Astrocyte (in vitro differentiated cells and primary cell): ENCODE measurements at regions not wholly inside any gene's neighbourhood (a gene's known extent, or its start where the extent isn't known, plus 50 kb on each side); places are given as distances from the start of the nearest gene placed in this dataset.
"Not testable (repeated sequence)": the region's sequence is repeated elsewhere in the genome, so short reads cannot be mapped to it uniquely, and the experiment has no call there.

Experiments used
- DNase-seq: peaks from one replicate; pipeline ENCODE4 v3.0.0-alpha.2; 2010; ENCODE audit warnings: low read depth
- FAIRE-seq: peaks from 2 replicates; lab custom pipeline; 2011; peaks lifted over from hg19 to GRCh38; lab: Jason Lieb, UNC
- H2AFZ ChIP-seq: 2 replicates; pipeline ENCODE4 v1.6.0; 2012; ENCODE audit warnings: low read depth, low read length, inconsistent platforms
- H3K27ac ChIP-seq: 2 replicates; pipeline ENCODE4 v1.5.1; 2011; ENCODE audit warnings: low read depth, low read length, inconsistent platforms
- H3K27me3 ChIP-seq: 2 replicates; pipeline ENCODE4 v1.6.0; 2011; ENCODE audit warnings: low read length, inconsistent platforms; ENCODE audit not compliant: insufficient read depth
- H3K36me3 ChIP-seq: 2 replicates; pipeline ENCODE4 v1.5.1; 2011; ENCODE audit warnings: low read length, inconsistent platforms; ENCODE audit not compliant: insufficient read depth
- H3K4me1 ChIP-seq: 2 replicates; pipeline ENCODE4 v1.5.1; 2011; ENCODE audit warnings: low read length, inconsistent platforms; ENCODE audit not compliant: insufficient read depth
- H3K4me2 ChIP-seq: 2 replicates; pipeline ENCODE4 v1.6.0; 2012; ENCODE audit warnings: low read length, inconsistent platforms
- H3K4me3 ChIP-seq: 2 replicates; pipeline ENCODE4 v1.5.1; 2011; ENCODE audit warnings: low read depth, mild to moderate bottlenecking, low read length, inconsistent platforms; ENCODE audit not compliant: insufficient read depth
- H3K79me2 ChIP-seq: 2 replicates; pipeline ENCODE4 v1.6.0; 2012; ENCODE audit warnings: mild to moderate bottlenecking, low read length, inconsistent platforms; ENCODE audit not compliant: insufficient read depth
- H3K9ac ChIP-seq: 2 replicates; pipeline ENCODE4 v1.6.0; 2012; ENCODE audit warnings: mild to moderate bottlenecking, low read length, inconsistent platforms
- H3K9me3 ChIP-seq: 2 replicates; pipeline ENCODE4 v1.5.1; 2012; ENCODE audit warnings: low read depth, mild to moderate bottlenecking, low read length, inconsistent platforms; ENCODE audit not compliant: insufficient read depth
- H4K20me1 ChIP-seq: 2 replicates; pipeline ENCODE4 v1.6.0; 2012; ENCODE audit warnings: low read length, inconsistent platforms; ENCODE audit not compliant: insufficient read depth
- H3K27ac Mint-ChIP-seq: one replicate; pipeline ENCODE4 v1.8.0; 2021; ENCODE audit warnings: mild to moderate bottlenecking, mixed read lengths; ENCODE audit not compliant: unreplicated experiment
- H3K27me3 Mint-ChIP-seq: one replicate; pipeline ENCODE4 v1.8.0; 2021; ENCODE audit warnings: low read depth, mixed read lengths; ENCODE audit not compliant: unreplicated experiment
- H3K36me3 Mint-ChIP-seq: one replicate; pipeline ENCODE4 v1.8.0; 2021; ENCODE audit warnings: low read depth, mixed read lengths; ENCODE audit not compliant: unreplicated experiment
- H3K4me1 Mint-ChIP-seq: one replicate; pipeline ENCODE4 v1.8.0; 2021; ENCODE audit warnings: low read depth, mixed read lengths; ENCODE audit not compliant: unreplicated experiment
- H3K4me3 Mint-ChIP-seq: one replicate; pipeline ENCODE4 v1.8.0; 2021; ENCODE audit warnings: mild to moderate bottlenecking, moderate library complexity, mixed read lengths; ENCODE audit not compliant: unreplicated experiment
- H3K9me3 Mint-ChIP-seq: one replicate; pipeline ENCODE4 v1.8.0; 2021; ENCODE audit warnings: mild to moderate bottlenecking, mixed read lengths; ENCODE audit not compliant: unreplicated experiment
- EZH2 ChIP-seq: IDR thresholded peaks from 2 replicates; pipeline ENCODE4 v1.6.1; 2012; ENCODE audit warnings: mild to moderate bottlenecking, low read length, inconsistent platforms; ENCODE audit not compliant: insufficient read depth
- TF ChIP-seq, protein P1 (sequence below): IDR thresholded peaks from 2 replicates; pipeline ENCODE4 v1.5.1; 2011; ENCODE audit warnings: low read depth, mild to moderate bottlenecking, inconsistent platforms, low read length, moderate library complexity; ENCODE audit not compliant: insufficient read depth

DNA sequence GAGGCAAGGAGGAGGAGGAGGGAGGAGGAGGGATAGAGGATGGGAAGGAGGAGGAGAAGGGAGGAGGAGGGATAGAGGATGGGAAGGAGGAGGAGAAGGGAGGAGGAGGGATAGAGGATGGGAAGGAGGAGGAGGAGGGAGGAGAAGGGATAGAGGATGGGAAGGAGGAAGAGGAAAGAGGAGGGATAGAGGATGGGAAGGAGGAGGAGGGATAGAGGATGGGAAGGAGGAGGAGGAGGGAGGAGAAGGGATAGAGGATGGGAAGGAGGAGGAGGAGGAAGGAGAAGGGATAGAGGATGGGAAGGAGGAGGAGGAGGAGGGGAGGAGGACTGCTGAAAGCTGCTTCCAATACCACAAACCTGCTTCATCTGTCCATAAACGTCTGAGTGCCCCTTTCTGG, 1070.5 kb downstream of the BRD1 start:
- not testable (repeated sequence) for H3K4me3 ChIP-seq, H3K27ac ChIP-seq, H3K27me3 ChIP-seq, H3K79me2 ChIP-seq, H3K4me3 Mint-ChIP-seq, H3K4me1 Mint-ChIP-seq, H2AFZ ChIP-seq, FAIRE-seq, H3K4me2 ChIP-seq, H3K9ac ChIP-seq, DNase-seq, H4K20me1 ChIP-seq, H3K9me3 Mint-ChIP-seq, H3K27ac Mint-ChIP-seq, H3K4me1 ChIP-seq, H3K36me3 Mint-ChIP-seq, H3K36me3 ChIP-seq
- H3K27me3 Mint-ChIP-seq: peaks cover 42% of the 10 kb centered on the region
- peaks cover 11% of the 10 kb centered on the region for H3K9me3 ChIP-seq

DNA sequence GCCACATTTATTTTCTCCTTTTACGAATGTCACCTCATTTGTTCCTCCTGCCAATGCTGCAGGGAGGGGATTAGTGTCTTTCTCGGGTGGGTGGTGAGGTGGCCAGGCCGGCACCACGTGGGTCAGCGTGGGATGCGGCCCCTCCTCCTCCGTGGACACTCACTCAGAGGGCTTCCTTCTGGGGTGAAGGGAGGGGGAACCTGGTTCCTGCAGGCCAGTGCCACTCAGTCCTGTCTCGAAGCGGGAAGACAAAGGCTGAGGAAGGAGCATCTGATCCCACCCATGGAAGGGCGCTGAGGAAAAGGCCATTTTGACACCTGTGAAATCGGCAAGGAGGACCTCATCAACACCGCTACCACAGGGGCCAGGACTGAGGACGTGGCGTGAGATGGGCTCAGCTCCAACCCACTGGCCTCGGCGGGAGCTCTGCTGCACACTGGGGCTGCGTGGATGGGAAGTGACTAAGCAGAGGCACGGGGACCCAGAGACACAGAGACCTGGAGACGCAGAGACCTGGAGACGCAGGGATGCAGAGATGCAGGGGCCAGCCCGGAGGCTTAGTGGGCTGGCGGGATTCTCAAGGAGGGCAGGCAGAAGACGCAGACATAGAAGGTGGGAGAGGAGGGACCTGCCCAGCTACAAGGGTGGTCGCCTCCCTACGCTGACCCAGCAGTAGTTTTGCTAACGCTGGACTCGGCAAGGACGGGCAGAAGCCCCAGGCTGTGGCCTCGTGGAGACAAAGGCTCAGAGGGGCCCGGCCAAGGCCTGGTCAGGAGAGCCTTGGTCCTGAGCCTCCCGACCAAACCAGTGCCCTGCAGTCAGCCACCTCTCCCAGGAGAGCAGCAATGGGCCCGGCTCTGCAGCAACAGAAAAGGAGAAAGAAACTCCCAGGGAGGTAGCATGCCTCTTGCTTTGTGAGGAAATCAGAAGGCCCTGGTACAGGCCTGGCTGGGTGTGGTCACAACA, 1071.2 kb downstream of the BRD1 start:
- no peaks in the 10 kb centered on the region for H3K36me3 Mint-ChIP-seq
- no peaks in the 10 kb centered on the region for H4K20me1 ChIP-seq
- no peaks in the 10 kb centered on the region for H3K36me3 ChIP-seq
- no peak overlapping the region for H3K4me3 ChIP-seq
- no peak overlapping the region for H3K4me2 ChIP-seq
- FAIRE-seq: no peak
- no peaks in the 10 kb centered on the region for H3K4me1 ChIP-seq
- DNase-seq: no peak
- peaks cover 39% of the 10 kb centered on the region for H3K27me3 Mint-ChIP-seq
- peaks cover 2% of the 10 kb centered on the region for H3K4me1 Mint-ChIP-seq
- no peak overlapping the region for H3K27ac Mint-ChIP-seq
- no peaks in the 10 kb centered on the region for H3K79me2 ChIP-seq
- H3K4me3 Mint-ChIP-seq: no peak overlapping the region
- TF ChIP-seq, protein P1, sequence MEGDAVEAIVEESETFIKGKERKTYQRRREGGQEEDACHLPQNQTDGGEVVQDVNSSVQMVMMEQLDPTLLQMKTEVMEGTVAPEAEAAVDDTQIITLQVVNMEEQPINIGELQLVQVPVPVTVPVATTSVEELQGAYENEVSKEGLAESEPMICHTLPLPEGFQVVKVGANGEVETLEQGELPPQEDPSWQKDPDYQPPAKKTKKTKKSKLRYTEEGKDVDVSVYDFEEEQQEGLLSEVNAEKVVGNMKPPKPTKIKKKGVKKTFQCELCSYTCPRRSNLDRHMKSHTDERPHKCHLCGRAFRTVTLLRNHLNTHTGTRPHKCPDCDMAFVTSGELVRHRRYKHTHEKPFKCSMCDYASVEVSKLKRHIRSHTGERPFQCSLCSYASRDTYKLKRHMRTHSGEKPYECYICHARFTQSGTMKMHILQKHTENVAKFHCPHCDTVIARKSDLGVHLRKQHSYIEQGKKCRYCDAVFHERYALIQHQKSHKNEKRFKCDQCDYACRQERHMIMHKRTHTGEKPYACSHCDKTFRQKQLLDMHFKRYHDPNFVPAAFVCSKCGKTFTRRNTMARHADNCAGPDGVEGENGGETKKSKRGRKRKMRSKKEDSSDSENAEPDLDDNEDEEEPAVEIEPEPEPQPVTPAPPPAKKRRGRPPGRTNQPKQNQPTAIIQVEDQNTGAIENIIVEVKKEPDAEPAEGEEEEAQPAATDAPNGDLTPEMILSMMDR: no peak
- TF ChIP-seq EZH2: no peak
- H3K9me3 ChIP-seq: peaks cover 8% of the 10 kb centered on the region
- no peak overlapping the region for H3K9ac ChIP-seq
- no peaks in the 10 kb centered on the region for H3K27me3 ChIP-seq
- no peak overlapping the region for H3K27ac ChIP-seq
- H2AFZ ChIP-seq: no peak overlapping the region
- H3K9me3 Mint-ChIP-seq: peaks cover 2% of the 10 kb centered on the region

DNA sequence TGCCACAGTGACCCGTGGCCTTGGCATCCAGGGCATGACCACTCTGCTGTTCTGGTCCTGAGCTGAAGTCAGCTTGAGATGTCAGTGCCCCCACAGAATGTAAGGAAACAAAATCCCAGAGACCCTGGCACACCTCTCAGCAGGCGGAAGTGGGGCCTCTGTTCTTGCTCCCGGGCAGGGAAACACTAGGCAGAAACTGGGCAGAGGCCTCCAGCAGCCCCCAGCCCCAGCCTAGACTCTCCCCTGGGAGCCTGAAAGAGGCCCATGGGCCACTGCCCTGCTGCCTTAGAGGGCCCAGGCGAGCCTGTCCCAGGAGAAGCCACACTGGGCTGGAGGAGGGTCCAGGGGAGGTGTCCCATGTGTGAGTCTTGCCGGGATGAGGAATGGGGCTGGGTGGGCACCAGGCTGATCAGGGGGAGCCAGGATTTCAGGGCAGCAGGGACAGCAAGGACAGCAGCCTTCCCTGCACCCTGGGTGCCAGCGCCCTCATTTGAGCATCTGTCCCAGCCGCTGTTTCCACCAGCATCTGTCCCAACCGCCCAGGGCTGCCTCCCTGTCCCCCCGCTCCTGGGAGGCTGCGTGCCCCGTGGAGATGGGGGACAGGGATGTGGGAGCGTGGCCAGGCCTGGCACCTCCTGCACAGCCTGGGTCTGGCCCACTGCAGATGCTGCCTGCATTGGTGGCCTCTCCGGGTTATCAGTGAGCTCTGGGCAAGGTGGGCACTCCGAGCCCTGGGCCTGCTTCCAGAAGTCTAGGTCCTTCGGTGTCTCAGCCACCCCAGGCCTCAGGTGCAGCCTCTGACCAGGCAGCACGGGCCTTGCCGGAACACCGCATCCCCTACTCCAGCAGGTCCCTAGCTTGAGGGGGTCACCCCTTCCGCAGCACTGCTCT, 1072.4 kb downstream of the BRD1 start:
- peaks cover 4% of the 10 kb centered on the region for H3K9me3 ChIP-seq
- no peak overlapping the region for H3K27ac Mint-ChIP-seq
- no peak for DNase-seq

More for the DNA sequence above, 1072.4 kb downstream of the BRD1 start:
- TF ChIP-seq, protein P1: no peak
- TF ChIP-seq EZH2: no peak
- Mint-ChIP-seq H3K4me1 (peaks cover 2% of the 10 kb centered on the region), H3K9me3 (peaks cover 2% of the 10 kb centered on the region), H3K4me3 (no peak overlapping the region), H3K27me3 (peaks cover 36% of the 10 kb centered on the region), H3K36me3 (no peaks in the 10 kb centered on the region)
- Histone ChIP-seq H3K27me3 (no peaks in the 10 kb centered on the region), H3K79me2 (no peaks in the 10 kb centered on the region), H3K36me3 (no peaks in the 10 kb centered on the region), H3K27ac (no peak overlapping the region), H4K20me1 (no peaks in the 10 kb centered on the region), H2AFZ (no peak overlapping the region), H3K4me3 (no peak overlapping the region), H3K9ac (no peak overlapping the region), H3K4me1 (no peaks in the 10 kb centered on the region), H3K4me2 (no peak overlapping the region)
- no peak for FAIRE-seq
